IMR-90 (cell line): ENCODE measurements at regions not wholly inside any gene's neighbourhood (a gene's known extent, or its start where the extent isn't known, plus 50 kb on each side); places are given as distances from the start of the nearest gene placed in this dataset.

Source experiments
- ATAC-seq: fragments of 200-7000 bp; cut with Tn5 transposase; 2 replicates; pipeline ENCODE4 v1.9.1; 2020; ENCODE audit warnings: low read depth, mild to moderate bottlenecking, moderate library complexity
- BruUV-seq: library from RNA; stranded (reverse); fragments of 400-500 nt; replicated peaks from 2 replicates; lab custom pipeline; 2021; lab: Mats Ljungman, UMichigan
- CTCF ChIA-PET: fragments of 300-600 bp; formaldehyde crosslinking; extraction: SDS; loops from one replicate; lab custom pipeline; 2021; ENCODE audit warnings: antibody characterized with exemption; lab: Yijun Ruan, JAX
- POLR2A ChIA-PET: fragments of 300-600 bp; sonication (Branson Sonifier 250); formaldehyde crosslinking; loops from one replicate; lab custom pipeline; 2022; ENCODE audit warnings: antibody characterized with exemption; ENCODE audit not compliant: unreplicated experiment; lab: Charles Lee
- DNase-seq: peaks from one replicate; pipeline ENCODE4 v3.0.0; 2013
- H2AFZ ChIP-seq: replicated peaks from 2 replicates; pipeline ENCODE3; 2013; ENCODE audit warnings: low read length, mild to moderate bottlenecking; ENCODE audit not compliant: poor library complexity
- H2AK5ac ChIP-seq: 2 replicates; pipeline ENCODE4 v1.6.1; 2013; ENCODE audit warnings: low read depth, low read length, inconsistent platforms
- H2AK9ac ChIP-seq: replicated peaks from 2 replicates; pipeline ENCODE3; 2013; ENCODE audit warnings: mild to moderate bottlenecking, low read depth, low read length, moderate library complexity; ENCODE audit not compliant: poor library complexity
- H2BK120ac ChIP-seq: 2 replicates; pipeline ENCODE4 v1.6.1; 2013; ENCODE audit warnings: low read depth, low read length, inconsistent platforms
- H2BK15ac ChIP-seq: 3 replicates; pipeline ENCODE4 v1.6.1; 2013; ENCODE audit warnings: low read depth, low read length, inconsistent platforms
- H2BK20ac ChIP-seq: 2 replicates; pipeline ENCODE4 v1.6.1; 2013; ENCODE audit warnings: low read depth, mild to moderate bottlenecking, inconsistent platforms, low read length, moderate library complexity
- H2BK5ac ChIP-seq: 2 replicates; pipeline ENCODE4 v1.6.1; 2013; ENCODE audit warnings: mild to moderate bottlenecking, low read depth, low read length, inconsistent platforms; ENCODE audit not compliant: poor library complexity, severe bottlenecking
- H3K14ac ChIP-seq: replicated peaks from 2 replicates; pipeline ENCODE4 v1.6.1; 2013; ENCODE audit warnings: low read depth, low read length, inconsistent platforms
- H3K18ac ChIP-seq: 2 replicates; pipeline ENCODE4 v1.6.1; 2013; ENCODE audit warnings: low read depth, low read length, control low read depth
- H3K23ac ChIP-seq: 2 replicates; pipeline ENCODE4 v1.6.1; 2013; ENCODE audit warnings: low read depth, low read length, inconsistent platforms
- H3K27ac ChIP-seq: 2 replicates; pipeline ENCODE4 v1.5.1; 2013; ENCODE audit warnings: mild to moderate bottlenecking, control low read depth, low read length; ENCODE audit not compliant: insufficient read depth
- H3K27me3 ChIP-seq: 2 replicates; pipeline ENCODE4 v1.6.1; 2013; ENCODE audit warnings: low read length; ENCODE audit not compliant: control insufficient read depth, insufficient read depth
- H3K36me3 ChIP-seq: 2 replicates; pipeline ENCODE4 v1.6.1; 2013; ENCODE audit warnings: low read length, mixed read lengths; ENCODE audit not compliant: control insufficient read depth, insufficient read depth
- H3K4ac ChIP-seq: 2 replicates; pipeline ENCODE4 v1.6.1; 2013; ENCODE audit warnings: low read depth, low read length, inconsistent platforms
- H3K4me1 ChIP-seq: 2 replicates; pipeline ENCODE4 v1.6.1; 2013; ENCODE audit warnings: low read length, mixed read lengths; ENCODE audit not compliant: control insufficient read depth, insufficient read depth
- H3K4me2 ChIP-seq: 2 replicates; pipeline ENCODE4 v1.6.1; 2013; ENCODE audit warnings: low read depth, mild to moderate bottlenecking, control low read depth, low read length, moderate library complexity
- H3K4me3 ChIP-seq: 2 replicates; pipeline ENCODE4 v1.5.1; 2013; ENCODE audit warnings: low read depth, mild to moderate bottlenecking, control low read depth, low read length, moderate library complexity; ENCODE audit not compliant: insufficient read depth
- H3K56ac ChIP-seq: 2 replicates; pipeline ENCODE4 v1.6.1; 2013; ENCODE audit warnings: low read length, inconsistent platforms; ENCODE audit not compliant: insufficient read depth; ENCODE audit errors: extremely low read depth
- H3K79me1 ChIP-seq, 2 experiments: 2 replicates each; pipeline ENCODE4 v1.6.1; 2013; ENCODE audit warnings: low read length in 2 of 2, inconsistent platforms in 1 of 2, low read depth in 1 of 2
- H3K9ac ChIP-seq: 2 replicates; pipeline ENCODE4 v1.6.1; 2013; ENCODE audit warnings: low read depth, low read length, control low read depth
- H3K9me1 ChIP-seq: 2 replicates; pipeline ENCODE4 v1.6.1; 2013; ENCODE audit warnings: low read length, inconsistent platforms; ENCODE audit not compliant: insufficient read depth
- H3K9me3 ChIP-seq: 2 replicates; pipeline ENCODE4 v1.6.1; 2013; ENCODE audit warnings: low read length; ENCODE audit not compliant: control insufficient read depth, insufficient read depth
- H4K20me1 ChIP-seq: 2 replicates; pipeline ENCODE4 v1.6.1; 2013; ENCODE audit warnings: low read length, inconsistent platforms; ENCODE audit not compliant: insufficient read depth
- H4K5ac ChIP-seq: 2 replicates; pipeline ENCODE4 v1.6.1; 2013; ENCODE audit warnings: mild to moderate bottlenecking, low read depth, low read length, control low read depth
- H4K8ac ChIP-seq, 2 experiments: 2 replicates each; pipeline ENCODE4 v1.6.1; 2013; ENCODE audit warnings: low read depth in 2 of 2, low read length in 2 of 2, control low read depth in 1 of 2, inconsistent platforms in 1 of 2
- H4K91ac ChIP-seq: 2 replicates; pipeline ENCODE4 v1.6.1; 2013; ENCODE audit warnings: low read depth, low read length, inconsistent platforms; ENCODE audit not compliant: insufficient read depth
- CEBPB ChIP-seq: IDR thresholded peaks from 2 replicates; pipeline ENCODE4 v1.6.1; 2012; ENCODE audit warnings: low read depth, low read length, improper control_type of control experiment
- CHD1 ChIP-seq: IDR thresholded peaks from 2 replicates; pipeline ENCODE4 v1.6.1; 2012; ENCODE audit warnings: low read depth, low read length, improper control_type of control experiment
- CTCF ChIP-seq: conservative IDR thresholded peaks from 2 replicates; pipeline ENCODE4 v1.5.1; 2012; ENCODE audit warnings: mild to moderate bottlenecking, low read depth, low read length, improper control_type of control experiment
- ELK1 ChIP-seq: fragments of 150-350 bp; IDR thresholded peaks from 2 replicates; pipeline ENCODE4 v1.6.1; 2016; ENCODE audit warnings: low read depth, mild to moderate bottlenecking, low read length, moderate library complexity, borderline replicate concordance
- FOS ChIP-seq: fragments of 150-350 bp; IDR thresholded peaks from 2 replicates; pipeline ENCODE4 v1.6.1; 2016; ENCODE audit warnings: low read depth, low read length
- MAFK ChIP-seq: IDR thresholded peaks from 2 replicates; pipeline ENCODE4 v1.6.1; 2012; ENCODE audit warnings: low read depth, low read length, improper control_type of control experiment
- MAZ ChIP-seq: IDR thresholded peaks from 2 replicates; pipeline ENCODE4 v1.6.1; 2012; ENCODE audit warnings: low read depth, mild to moderate bottlenecking, low read length, improper control_type of control experiment, moderate library complexity, borderline replicate concordance
- MXI1 ChIP-seq: IDR thresholded peaks from 2 replicates; pipeline ENCODE4 v1.6.1; 2012; ENCODE audit warnings: low read depth, mild to moderate bottlenecking, low read length, moderate library complexity, borderline replicate concordance
- NFE2L2 ChIP-seq: fragments of 150-350 bp; IDR thresholded peaks from 2 replicates; pipeline ENCODE4 v1.6.1; 2016; ENCODE audit warnings: low read depth, mild to moderate bottlenecking, low read length
- POLR2A ChIP-seq: IDR thresholded peaks from 2 replicates; pipeline ENCODE4 v1.6.1; 2012; ENCODE audit warnings: mild to moderate bottlenecking, low read depth, low read length
- RAD21 ChIP-seq: IDR thresholded peaks from 2 replicates; pipeline ENCODE4 v1.6.1; 2012; ENCODE audit warnings: low read length, improper control_type of control experiment
- RCOR1 ChIP-seq: IDR thresholded peaks from 2 replicates; pipeline ENCODE4 v1.6.1; 2012; ENCODE audit warnings: mild to moderate bottlenecking, low read length, improper control_type of control experiment; ENCODE audit not compliant: insufficient replicate concordance
- SMC3 ChIP-seq: fragments of 150-350 bp; IDR thresholded peaks from 2 replicates; pipeline ENCODE4 v1.6.1; 2016; ENCODE audit warnings: low read depth, mild to moderate bottlenecking, antibody characterized with exemption, low read length, moderate library complexity
- USF2 ChIP-seq: fragments of 150-350 bp; IDR thresholded peaks from 2 replicates; pipeline ENCODE4 v1.6.1; 2017; ENCODE audit warnings: mild to moderate bottlenecking, antibody characterized with exemption, low read length, low read depth
- WGBS, 2 experiments: methylation state at CpG; one replicate each; pipeline versions ENCODE4 v1.1.5 to v1.1.7; 2013; ENCODE audit warnings: missing lambda C conversion rate in 2 of 2; ENCODE audit not compliant: insufficient read length in 1 of 2; ENCODE audit errors: extremely low coverage in 2 of 2; 5-methylcytosine and 5-hydroxymethylcytosine counted together
- dilution Hi-C: fragments of 300-500 bp; cut with HindIII; formaldehyde crosslinking; loops from one replicate; pipeline ENCODE4 v1.14.3; 2018; ENCODE audit warnings: low sequenced_read_pairs; ENCODE audit not compliant: unreplicated experiment
- in situ Hi-C: fragments of 300-500 bp; cut with MboI; formaldehyde crosslinking; loops from 3 replicates; pipeline ENCODE4 v1.14.3; 2019; ENCODE audit warnings: low sequenced_read_pairs, inconsistent platforms, mixed read lengths
- intact Hi-C: fragments of 100-400 bp; cut with micrococcal nuclease; formaldehyde crosslinking; loops from 2 replicates; pipeline ENCODE4 v1.10.0; 2022

- Histone ChIP-seq H3K36me3 (no peaks in the 10 kb centered on the region), H4K20me1 (no peaks in the 10 kb centered on the region), H3K9ac (no peak overlapping the region), H4K8ac (no peak overlapping the region), H3K18ac (no peak overlapping the region), H4K5ac (no peak overlapping the region), H2BK15ac (no peak overlapping the region), H3K79me1 (no peaks in the 10 kb centered on the region), H3K14ac (no peak overlapping the region), H2AFZ (no peak overlapping the region), H3K56ac (no peak overlapping the region), H3K4me3 (no peak overlapping the region), H2BK120ac (no peak overlapping the region), H3K9me3 (no peaks in the 10 kb centered on the region), H3K9me1 (no peaks in the 10 kb centered on the region), H3K27ac (no peak overlapping the region), H3K27me3 (no peaks in the 10 kb centered on the region), H4K91ac (no peak overlapping the region), H3K4me2 (no peak overlapping the region), H2AK9ac (no peak overlapping the region), H2BK5ac (no peak overlapping the region), H3K23ac (no peak overlapping the region), H2AK5ac (no peak overlapping the region), H3K4me1 (no peaks in the 10 kb centered on the region), H3K4ac (no peak overlapping the region), H2BK20ac (no peak overlapping the region)
- dilution Hi-C loops (no loop called here), intact Hi-C loops (no loop called here), in situ Hi-C loops (no loop called here)
- ATAC-seq, result no peak
- no TSS peak for BruUV-seq
- no CpG with 5 or more reads among the region's 1 CpG for WGBS, 2 experiments
- DNase-seq, result no peak
- CTCF ChIA-PET, result no interaction called here
- no peak for TF ChIP-seq POLR2A
- no peak for TF ChIP-seq CHD1
- no peak for TF ChIP-seq USF2
- TF ChIP-seq MXI1, result no peak
- TF ChIP-seq MAZ, result no peak
- TF ChIP-seq RCOR1, result no peak
- TF ChIP-seq SMC3, result no peak
- TF ChIP-seq NFE2L2, result no peak
- no peak for TF ChIP-seq MAFK
- no peak for TF ChIP-seq CTCF
- no peak for TF ChIP-seq RAD21
- no peak for TF ChIP-seq ELK1
- no peak for TF ChIP-seq FOS
- TF ChIP-seq CEBPB, result no peak
- POLR2A ChIA-PET, result no interaction called here
Observed at GRCh38 chr19:33919291-33919690, 122.6 kb downstream of the KCTD15 start.
